SK-N-SH treated with all-trans-retinoic acid at 6 μM for 48 hours (cell line): ENCODE measurements at regions not wholly inside any gene's neighbourhood (a gene's known extent, or its start where the extent isn't known, plus 50 kb on each side); places are given as distances from the start of the nearest gene placed in this dataset.

Experiments
- ESRRG ChIP-seq: fragments of 250-450 bp; sonication (Bioruptor Pico); IDR thresholded peaks from 2 replicates; pipeline ENCODE4 v1.6.1; 2021; ENCODE audit warnings: mild to moderate bottlenecking
- ISL1 ChIP-seq: fragments of 250-450 bp; sonication (Bioruptor Pico); IDR thresholded peaks from 2 replicates; pipeline ENCODE4 v2.1.2; 2022; ENCODE audit warnings: mild to moderate bottlenecking, moderate library complexity
- PPARA ChIP-seq: fragments of 250-450 bp; sonication (Bioruptor Pico); IDR thresholded peaks from 2 replicates; pipeline ENCODE4 v1.5.0; 2020; ENCODE audit warnings: mild to moderate bottlenecking, borderline replicate concordance
- RARB ChIP-seq: fragments of 250-450 bp; sonication (Bioruptor Pico); IDR thresholded peaks from 2 replicates; pipeline ENCODE4 v1.8.0; 2021; ENCODE audit warnings: mild to moderate bottlenecking, moderate library complexity
- ZFP3 ChIP-seq: fragments of 250-450 bp; sonication (Bioruptor Pico); IDR thresholded peaks from 2 replicates; pipeline ENCODE4 v1.5.0; 2020; ENCODE audit warnings: mild to moderate bottlenecking, moderate library complexity

DNA sequence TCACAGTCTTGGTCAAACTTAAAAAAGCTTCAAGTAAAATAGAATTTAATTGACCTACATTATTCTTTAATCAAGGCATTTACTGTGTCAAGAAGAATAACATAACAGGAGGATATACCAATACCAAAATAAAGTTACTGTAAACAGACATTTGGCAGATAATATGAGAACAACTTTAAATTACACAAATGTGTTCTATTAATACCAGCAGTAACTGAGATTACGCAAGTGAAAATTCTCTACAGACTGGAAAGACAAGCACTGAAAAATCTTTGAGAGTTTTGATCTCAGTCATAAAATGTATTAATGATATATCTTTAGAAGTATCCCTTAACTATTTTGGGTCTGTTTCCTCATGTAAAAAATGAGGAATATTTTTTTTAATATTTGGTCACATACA is 169.2 kb upstream of the SOX5 start:
- TF ChIP-seq ZFP3 (CRISPR knock-in tag): no peak
- no peak for TF ChIP-seq ESRRG (CRISPR knock-in tag)
- no peak for TF ChIP-seq ISL1 (CRISPR knock-in tag)
- no peak for TF ChIP-seq RARB (CRISPR knock-in tag)
- no peak for TF ChIP-seq PPARA (CRISPR knock-in tag)
